ENCODE measurements at regions not wholly inside any gene's neighbourhood (a gene's known extent, or its start where the extent isn't known, plus 50 kb on each side); places are given as distances from the start of the nearest gene placed in this dataset.

GRCh38 chr6:168133168-168133561 is 54.2 kb upstream of the FRMD1 start:
- H2AFZ ChIP-seq (ENCODE audit: low read length): no peak overlapping the region
- Mint-ChIP-seq H3K4me1 (peaks cover 26 to 29% of the 10 kb centered on the region in 2 experiments), H3K27me3 (ENCODE audit: low read depth) (peaks cover 39% of the 10 kb centered on the region), H3K27ac (no peak overlapping the region), H3K4me3 (no peak overlapping the region; a peak in 1 of 5 replicates), H3K36me3 (ENCODE audit: insufficient read depth in 1 of 3, low read depth in 3 of 3) (no peaks in the 10 kb centered on the region), H3K9me3 (no peaks in the 10 kb centered on the region)
- H3K23me2 ChIP-seq (ENCODE audit: insufficient read length, low read depth, low read length, poor library complexity, severe bottlenecking): no peaks in the 10 kb centered on the region
- H3K27ac ChIP-seq (ENCODE audit: insufficient read length, low read depth, low read length): no peak overlapping the region
- no peak overlapping the region for H2BK5ac ChIP-seq (ENCODE audit: insufficient read length, low read length)
- H3K27me3 ChIP-seq (ENCODE audit: insufficient read depth, low read length): no peaks in the 10 kb centered on the region
- no peak overlapping the region for H4K5ac ChIP-seq (ENCODE audit: insufficient read length, low read depth, low read length)
- no peaks in the 10 kb centered on the region for H3K79me2 ChIP-seq (ENCODE audit: insufficient read depth, low read length)
- no peak overlapping the region for H4K8ac ChIP-seq (replicated peaks; ENCODE audit: insufficient read length, low read depth, low read length)
- peaks cover 3% of the 10 kb centered on the region; the same call in 1 of the 2 replicates for H3K4me1 ChIP-seq (ENCODE audit: insufficient read depth, low read length)
- TF ChIP-seq CTCF (conservative IDR thresholded peaks at IDR 0.05): no peak; the same call in 2 of the 3 replicates
- no peak overlapping the region for H3K9ac ChIP-seq (ENCODE audit: extremely low read depth, insufficient read length, low read length)
- H2BK15ac ChIP-seq (ENCODE audit: low read depth, low read length): no peak overlapping the region
- H2BK120ac ChIP-seq (ENCODE audit: low read depth, low read length, poor library complexity, severe bottlenecking): no peak overlapping the region
- H3K4me2 ChIP-seq (ENCODE audit: insufficient read depth, insufficient read length, low read length): no peak overlapping the region
- H3K23ac ChIP-seq (ENCODE audit: insufficient read length, low read depth, low read length): no peak overlapping the region
- no peak overlapping the region for H3K4ac ChIP-seq (ENCODE audit: low read depth, low read length)
- no peak overlapping the region for H2BK20ac ChIP-seq (ENCODE audit: low read depth, low read length, poor library complexity, severe bottlenecking)
- H2BK12ac ChIP-seq (ENCODE audit: insufficient read length, low read depth, low read length): no peak overlapping the region
- DNase-seq: peak; percentile 46
- H4K20me1 ChIP-seq (ENCODE audit: control insufficient read depth, insufficient read depth, insufficient read length): no peaks in the 10 kb centered on the region
- H3K56ac ChIP-seq (ENCODE audit: insufficient read length, low read depth, low read length): no peak overlapping the region
- no peak overlapping the region for H3T11ph ChIP-seq (ENCODE audit: low read length)
- H4K91ac ChIP-seq (ENCODE audit: insufficient read length, low read depth, low read length): no peak overlapping the region
- no peak overlapping the region for H3K18ac ChIP-seq (ENCODE audit: insufficient read length, low read depth, low read length)
- no peak overlapping the region for H3K14ac ChIP-seq (ENCODE audit: insufficient read depth, low read length)
- WGBS (ENCODE audit: extremely low coverage, insufficient read length, low lambda C conversion rate): no CpG with 5 or more reads among the region's 13 CpGs
- H3K79me1 ChIP-seq (ENCODE audit: insufficient read depth, low read depth, low read length, poor library complexity, severe bottlenecking): no peaks in the 10 kb centered on the region
- H3K9me3 ChIP-seq (ENCODE audit: control insufficient read depth, low read depth, low read length): no peaks in the 10 kb centered on the region
- no peak overlapping the region for H2AK5ac ChIP-seq (ENCODE audit: insufficient read length, low read length)
